Heart left ventricle (tissue), 16 donors: ENCODE measurements at regions not wholly inside any gene's neighbourhood (a gene's known extent, or its start where the extent isn't known, plus 50 kb on each side); places are given as distances from the start of the nearest gene placed in this dataset.
A peak's percentile ranks its signal among the peaks of the same experiment; 100 is the strongest.

ENCODE experiments used
- ATAC-seq, 4 donors: fragments of 200-7000 bp; cut with Tn5 transposase; one replicate each; pipeline ENCODE4 v1.9.1; 2020 to 2022; ENCODE audit warnings: moderate library complexity in 4 of 4, mild to moderate bottlenecking in 3 of 4, moderate number of reproducible peaks in 1 of 4
- DNase-seq, 5 donors: peaks; one replicate each; pipeline ENCODE4 v3.0.0-alpha.2; 2020
- H3K27ac ChIP-seq, 12 donors: fragments of 200-600 bp; sonication (generic) in 4 of 12; one replicate each; pipeline versions ENCODE4 v1.5.0 to v1.8.0; 2016 to 2022; ENCODE audit warnings: mild to moderate bottlenecking in 2 of 12
- H3K27me3 ChIP-seq, 9 donors: fragments of 200-600 bp; sonication (generic) in 2 of 9; one replicate each; pipeline versions ENCODE4 v1.5.1 to v1.8.0; 2016 to 2022; ENCODE audit warnings: mild to moderate bottlenecking in 3 of 9
- H3K36me3 ChIP-seq, 9 donors: fragments of 200-600 bp; sonication (generic) in 2 of 9; one replicate each; pipeline versions ENCODE4 v1.5.0 to v1.8.0; 2018 to 2022; ENCODE audit warnings: mild to moderate bottlenecking in 2 of 9
- H3K4me1 ChIP-seq, 12 donors: fragments of 200-600 bp; sonication (generic) in 4 of 12; one replicate each; pipeline versions ENCODE4 v1.5.0 to v1.8.0; 2016 to 2022; ENCODE audit warnings: mild to moderate bottlenecking in 3 of 12
- H3K4me3 ChIP-seq, 12 donors: fragments of 200-600 bp; sonication (generic) in 4 of 12; one replicate each; pipeline versions ENCODE4 v1.5.0 to v1.8.0; 2017 to 2022; ENCODE audit warnings: mild to moderate bottlenecking in 9 of 12, moderate library complexity in 4 of 12
- H3K9me3 ChIP-seq, 12 donors: fragments of 200-600 bp; sonication (generic) in 4 of 12; one replicate each; pipeline versions ENCODE4 v1.5.0 to v1.8.0; 2016 to 2022; ENCODE audit warnings: mild to moderate bottlenecking in 1 of 12
- CTCF ChIP-seq, 12 donors: fragments of 200-600 bp; sonication (generic) in 4 of 12; IDR thresholded peaks; one replicate each; pipeline versions ENCODE4 v1.5.0 to v1.8.0; 2018 to 2022; ENCODE audit warnings: antibody characterized with exemption in 12 of 12, mild to moderate bottlenecking in 5 of 12
- POLR2A ChIP-seq, 2 donors: fragments of 450-650 bp; IDR thresholded peaks; one replicate each; pipeline ENCODE4 v1.6.1; 2017; ENCODE audit warnings: antibody characterized with exemption in 2 of 2, mild to moderate bottlenecking in 2 of 2, moderate library complexity in 2 of 2
- WGBS, 4 donors: extraction: QIAGEN DNeasy Blood & Tissue Kit in 2 of 4; methylation state at CpG; one replicate each; pipeline versions ENCODE4 v1.1.5 to v1.1.7; 2013 to 2018; 5-methylcytosine and 5-hydroxymethylcytosine counted together
- intact Hi-C, 10 donors: fragments of 100-400 bp; cut with DNase I; formaldehyde crosslinking; loops; one replicate each; pipeline versions ENCODE4 v1.11.1 to v1.14.2; 2022
- donor health status: ischemic (EF 13 %, LVEDD 7.1; RV severe dilation, severe dysfunction).
- donor health status: healthy with polysubstance abuse.
- donor health status: DM: no; HTN: yes; CAD: no.
- donor health status: DM: no; HTN: no; CAD: no.
- donor health status: ischemic (EF 25% LVEDD 6.9; RV normal size, moderate dysfunction).
- donor health status: ischemic (EF 25% LVEDD 5.7; RV mildly dilated, moderate dysfunction).
- donor health status: healthy.
- donor health status: DM: yes; HTN: yes; CAD: no.
- donor health status: ischemic (EF 35%, LVEDD 5.7; RV mildly dilated, moderate dysfunction).
- donor health status: nonischemic (EF 11% LVEDD 7.7; RV severe dilation, severe dysfunction).
- donor health status: DM: yes; HTN: yes; CAD: no.
- donor health status: PGD.
- donor health status: ischemic (EF 29% LVEDD 5.4; RV normal size, mild dysfunction).
- donor health status: nonischemic (EF 23%, LVEDD 6.1; RV moderate dilation, normal function).

DNA sequence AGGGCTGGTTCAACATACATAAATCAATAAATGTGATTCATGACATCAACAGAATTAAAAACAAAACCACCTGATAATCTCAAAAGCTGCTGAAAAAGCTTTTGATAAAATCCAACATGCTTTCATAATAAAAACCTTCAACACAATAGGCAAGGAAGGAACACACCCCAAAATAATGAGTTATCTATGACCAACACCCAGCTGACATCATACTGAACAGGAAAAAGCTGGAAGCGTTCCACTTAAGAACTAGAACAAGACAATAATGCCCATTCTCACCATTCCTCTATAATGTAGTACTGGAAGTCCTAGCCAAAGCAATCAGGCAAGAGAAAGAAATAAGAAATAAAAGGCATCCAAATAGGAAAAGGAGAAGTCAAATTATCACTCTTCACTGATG, 116.2 kb upstream of the FREM2 start:
- Histone ChIP-seq H3K36me3 (no peaks in the 10 kb centered on the region), H3K9me3 (peaks cover 0 to 10% (median 0%) of the 10 kb centered on the region in 12 donors), H3K27me3 (no peaks in the 10 kb centered on the region), H3K27ac (no peak overlapping the region), H3K4me1 (no peaks in the 10 kb centered on the region), H3K4me3 (no peak overlapping the region)
- intact Hi-C loops = no loop called here
- peak in 1 of 4 donors; percentile 77 for ATAC-seq
- no peak for DNase-seq
- WGBS, 4 donors = 55 to 73% (median 63%) methylated on average over 1 of the region's 1 CpG
- no peak for TF ChIP-seq POLR2A (IDR thresholded peaks at IDR 0.05)
- no peak for TF ChIP-seq CTCF (IDR thresholded peaks at IDR 0.05)

DNA sequence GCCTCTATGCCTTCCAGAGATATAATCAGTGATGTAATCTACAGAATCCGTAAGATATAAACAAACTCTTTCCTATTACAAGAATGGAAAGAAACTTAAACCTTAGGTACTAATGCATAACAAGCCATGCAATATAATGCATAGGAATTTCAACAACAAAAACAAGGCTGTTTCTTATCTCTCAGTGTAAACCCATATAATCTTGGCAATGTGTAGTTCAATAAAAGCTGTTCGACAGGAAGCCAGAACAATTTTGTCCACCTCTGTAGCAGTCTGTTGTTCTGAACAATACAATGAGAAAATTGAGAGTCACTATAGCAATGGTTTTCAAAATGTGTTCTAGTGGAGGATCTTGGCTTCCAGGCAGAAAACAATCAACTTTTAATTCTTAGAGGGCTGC, 111.5 kb upstream of the FREM2 start:
- DNase-seq (no peak), ATAC-seq (no peak)
- Histone ChIP-seq H3K4me3 (no peak overlapping the region), H3K27me3 (no peaks in the 10 kb centered on the region), H3K9me3 (peaks cover 0 to 8% (median 0%) of the 10 kb centered on the region in 12 donors), H3K36me3 (no peaks in the 10 kb centered on the region), H3K4me1 (no peaks in the 10 kb centered on the region), H3K27ac (no peak overlapping the region)
- intact Hi-C loops = no loop called here
- TF ChIP-seq POLR2A (IDR thresholded peaks at IDR 0.05) = no peak
- no peak for TF ChIP-seq CTCF (IDR thresholded peaks at IDR 0.05)
- 67 to 75% (median 69%) methylated on average over 2 of the region's 2 CpGs for WGBS, 4 donors

GRCh38 chr13:38577048-38577447, 109.8 kb upstream of the FREM2 start:
- DNase-seq (no peak), ATAC-seq (no peak)
- Histone ChIP-seq H3K4me1 (no peaks in the 10 kb centered on the region), H3K9me3 (no peaks in the 10 kb centered on the region), H3K27me3 (no peaks in the 10 kb centered on the region), H3K4me3 (no peak overlapping the region), H3K27ac (no peak overlapping the region), H3K36me3 (no peaks in the 10 kb centered on the region)
- 42 to 60% (median 49%) methylated on average over 3 of the region's 3 CpGs for WGBS, 4 donors
- intact Hi-C loops = no loop called here
- no peak for TF ChIP-seq CTCF (IDR thresholded peaks at IDR 0.05)
- TF ChIP-seq POLR2A (IDR thresholded peaks at IDR 0.05) = no peak

- Histone ChIP-seq H3K4me1 (no peaks in the 10 kb centered on the region), H3K9me3 (no peaks in the 10 kb centered on the region), H3K4me3 (no peak overlapping the region), H3K36me3 (no peaks in the 10 kb centered on the region), H3K27me3 (no peaks in the 10 kb centered on the region), H3K27ac (no peak overlapping the region)
- DNase-seq = no peak
- ATAC-seq = peak in 2 of 4 donors; percentile 59 to 70
- TF ChIP-seq POLR2A (IDR thresholded peaks at IDR 0.05) (no peak), CTCF (IDR thresholded peaks at IDR 0.05) (peak in 10 of 12 donors; percentile 25 to 57 (median 42))
- WGBS, 4 donors = 11 to 16% (median 12%) methylated on average over 2 of the region's 2 CpGs
- intact Hi-C loops = loop anchor here in 1 of 10 donors (5.0 kb wide), 1 partner anchor 940 kb away; no protein-coding TSS in a partner anchor
Measured at GRCh38 chr13:38582133-38582532, 104.7 kb upstream of the FREM2 start.
